ENCODE measurements at regions not wholly inside any gene's neighbourhood (a gene's known extent, or its start where the extent isn't known, plus 50 kb on each side); places are given as distances from the start of the nearest gene placed in this dataset.

- Histone ChIP-seq H3K36me3 (ENCODE audit: insufficient read depth, low read length) (no peaks in the 10 kb centered on the region), H3K4me3 (ENCODE audit: low read length) (no peak overlapping the region), H3K9me3 (ENCODE audit: control insufficient read depth in 1 of 2, insufficient read depth in 1 of 2, low read length in 2 of 2) (no peaks in the 10 kb centered on the region), H3K27me3 (ENCODE audit: control insufficient read depth in 1 of 2, insufficient read depth in 2 of 2, low read length in 2 of 2) (no peaks in the 10 kb centered on the region), H3K4me1 (ENCODE audit: insufficient read depth, low read length) (no peaks in the 10 kb centered on the region), H3K27ac (ENCODE audit: low read depth in 1 of 2, low read length in 2 of 2) (no peak overlapping the region)
- CTCF ChIA-PET: no interaction called here
- no peaks in the 10 kb centered on the region for H3K36me3 Mint-ChIP-seq (ENCODE audit: low read depth)
- no peak overlapping the region for H3K27ac Mint-ChIP-seq
- ATAC-seq (ENCODE audit: poor library complexity): no peak
- no peak overlapping the region for H3K4me3 Mint-ChIP-seq
- H3K27me3 Mint-ChIP-seq: no peaks in the 10 kb centered on the region
- POLR2A ChIA-PET: no interaction called here
- intact Hi-C loops (cut with DNase I, micrococcal nuclease): no loop called here
- TF ChIP-seq CTCF (IDR thresholded peaks at IDR 0.05): no peak
- no peaks in the 10 kb centered on the region for H3K9me3 Mint-ChIP-seq
- no peaks in the 10 kb centered on the region for H3K4me1 Mint-ChIP-seq (ENCODE audit: low read depth)
- DNase-seq: no peak
These were observed 52.7 kb upstream of the SERBP1 start for GRCh38 chr1:67482733-67483482.

- H3K4me3 ChIP-seq (ENCODE audit: low read length): no peak overlapping the region
- intact Hi-C loops (cut with DNase I, micrococcal nuclease): no loop called here
- H3K9me3 ChIP-seq (ENCODE audit: control insufficient read depth in 1 of 2, insufficient read depth in 1 of 2, low read length in 2 of 2): no peaks in the 10 kb centered on the region
- H3K4me1 ChIP-seq (ENCODE audit: insufficient read depth, low read length): no peaks in the 10 kb centered on the region
- H3K36me3 ChIP-seq (ENCODE audit: insufficient read depth, low read length): no peaks in the 10 kb centered on the region
- no peaks in the 10 kb centered on the region for H3K4me1 Mint-ChIP-seq (ENCODE audit: low read depth)
- ChIA-PET POLR2A (no interaction called here), CTCF (interaction anchor here (1.4 kb wide), 1 partner anchor 16 kb away, joined by 3 read pairs; no protein-coding TSS in a partner anchor)
- H3K27me3 Mint-ChIP-seq: no peaks in the 10 kb centered on the region
- H3K9me3 Mint-ChIP-seq: no peaks in the 10 kb centered on the region
- no peaks in the 10 kb centered on the region for H3K27me3 ChIP-seq (ENCODE audit: control insufficient read depth in 1 of 2, insufficient read depth in 2 of 2, low read length in 2 of 2)
- H3K27ac ChIP-seq (ENCODE audit: low read depth in 1 of 2, low read length in 2 of 2): no peak overlapping the region
- no peak for DNase-seq
- no peak overlapping the region for H3K4me3 Mint-ChIP-seq
- no peak for ATAC-seq (ENCODE audit: poor library complexity)
- TF ChIP-seq CTCF (IDR thresholded peaks at IDR 0.05): no peak
- H3K36me3 Mint-ChIP-seq (ENCODE audit: low read depth): no peaks in the 10 kb centered on the region
- H3K27ac Mint-ChIP-seq: no peak overlapping the region
These were observed 54.3 kb upstream of the SERBP1 start for GRCh38 chr1:67484492-67484891.

GRCh38 chr1:67485046-67485811 is 55.0 kb upstream of the SERBP1 start:
- intact Hi-C loops (cut with DNase I, micrococcal nuclease): no loop called here
- no peak overlapping the region for H3K4me3 Mint-ChIP-seq
- CTCF ChIA-PET: interaction anchor here (1.4 to 1.5 kb wide), 2 partner anchors 15 kb away, joined by 3 read pairs; no protein-coding TSS in a partner anchor
- Histone ChIP-seq H3K36me3 (ENCODE audit: insufficient read depth, low read length) (no peaks in the 10 kb centered on the region), H3K9me3 (ENCODE audit: control insufficient read depth in 1 of 2, insufficient read depth in 1 of 2, low read length in 2 of 2) (no peaks in the 10 kb centered on the region), H3K27ac (ENCODE audit: low read depth in 1 of 2, low read length in 2 of 2) (no peak overlapping the region), H3K4me1 (ENCODE audit: insufficient read depth, low read length) (no peaks in the 10 kb centered on the region), H3K27me3 (ENCODE audit: control insufficient read depth in 1 of 2, insufficient read depth in 2 of 2, low read length in 2 of 2) (no peaks in the 10 kb centered on the region), H3K4me3 (ENCODE audit: low read length) (no peak overlapping the region)
- POLR2A ChIA-PET: no interaction called here
- DNase-seq (no peak), ATAC-seq (ENCODE audit: poor library complexity) (no peak)
- TF ChIP-seq CTCF (IDR thresholded peaks at IDR 0.05): no peak
- no peaks in the 10 kb centered on the region for H3K36me3 Mint-ChIP-seq (ENCODE audit: low read depth)
- no peaks in the 10 kb centered on the region for H3K27me3 Mint-ChIP-seq
- no peak overlapping the region for H3K27ac Mint-ChIP-seq
- no peaks in the 10 kb centered on the region for H3K4me1 Mint-ChIP-seq (ENCODE audit: low read depth)
- H3K9me3 Mint-ChIP-seq: no peaks in the 10 kb centered on the region

Measured in CD4-positive, alpha-beta T cell (primary cell).